Spleen (tissue), 11 donors: ENCODE measurements at regions not wholly inside any gene's neighbourhood (a gene's known extent, or its start where the extent isn't known, plus 50 kb on each side); places are given as distances from the start of the nearest gene placed in this dataset.
"Not testable (repeated sequence)": the region's sequence is repeated elsewhere in the genome, so short reads cannot be mapped to it uniquely, and the experiment has no call there.

Experiments used
- DNase-seq: peaks from one replicate; pipeline ENCODE4 v3.0.0-alpha.2; 2020
- H3K27ac ChIP-seq, 8 donors: fragments of 200-600 bp; sonication (generic) in 7 of 8; 1 replicate in 4 of 8; 2 replicates in 4 of 8; pipeline versions ENCODE4 v1.5.0 to v1.8.0; 2016 to 2021; ENCODE audit warnings: inconsistent platforms in 4 of 8, mild to moderate bottlenecking in 4 of 8, moderate library complexity in 1 of 8
- H3K27me3 ChIP-seq, 7 donors: fragments of 200-600 bp; sonication (generic) in 6 of 7; replicated peaks in 1 of 7; 1 replicate in 4 of 7; 2 replicates in 3 of 7; pipeline versions ENCODE4 v1.5.0 to v1.8.0; 2016 to 2021; ENCODE audit warnings: inconsistent platforms in 3 of 7, mild to moderate bottlenecking in 1 of 7
- H3K36me3 ChIP-seq, 6 donors: fragments of 200-600 bp; sonication (generic) in 5 of 6; 1 replicate in 4 of 6; 2 replicates in 2 of 6; pipeline versions ENCODE4 v1.5.0 to v1.8.0; 2016 to 2021; ENCODE audit warnings: inconsistent platforms in 2 of 6
- H3K4me1 ChIP-seq, 6 donors: fragments of 200-600 bp; sonication (generic) in 5 of 6; 1 replicate in 3 of 6; 2 replicates in 3 of 6; pipeline versions ENCODE4 v1.5.0 to v1.8.0; 2016 to 2021; ENCODE audit warnings: inconsistent platforms in 3 of 6
- H3K4me3 ChIP-seq, 8 donors: fragments of 200-600 bp; sonication (generic) in 7 of 8; 1 replicate in 4 of 8; 2 replicates in 4 of 8; pipeline versions ENCODE4 v1.5.0 to v1.8.0; 2016 to 2021; ENCODE audit warnings: inconsistent platforms in 4 of 8, mild to moderate bottlenecking in 4 of 8, moderate library complexity in 2 of 8
- H3K9me3 ChIP-seq, 8 donors: fragments of 200-600 bp; sonication (generic) in 7 of 8; 1 replicate in 4 of 8; 2 replicates in 4 of 8; pipeline versions ENCODE4 v1.5.0 to v1.8.0; 2016 to 2021; ENCODE audit warnings: inconsistent platforms in 4 of 8
- POLR2A ChIP-seq, 3 donors: fragments of 450-650 bp; IDR thresholded peaks; one replicate each; pipeline ENCODE4 v1.5.1; 2017; ENCODE audit warnings: antibody characterized with exemption in 3 of 3, mild to moderate bottlenecking in 1 of 3
- POLR2AphosphoS5 ChIP-seq, 3 donors: sonication (generic); formaldehyde crosslinking; IDR thresholded peaks; one replicate each; pipeline ENCODE4 v1.5.1; 2017; ENCODE audit warnings: antibody characterized with exemption in 3 of 3
- WGBS, 5 donors: extraction: QIAGEN DNeasy Blood & Tissue Kit in 3 of 5; methylation state at CpG; one replicate each; pipeline versions ENCODE4 v1.1.5 to v1.1.7; 2013 to 2018; 5-methylcytosine and 5-hydroxymethylcytosine counted together
- intact Hi-C: fragments of 100-400 bp; cut with DNase I; formaldehyde crosslinking; loops from one replicate; pipeline ENCODE4 v1.15.0; 2023; ENCODE audit warnings: low total_unique reads
- TF ChIP-seq, protein P1 (sequence below), 11 experiments: fragments of 200-600 bp in 7 of 11; fragments of 450-650 bp in 4 of 11; sonication (generic) in 4 of 11; IDR thresholded peaks in 8 of 11; conservative IDR thresholded peaks in 3 of 11; 1 replicate in 7 of 11; 2 replicates in 4 of 11; pipeline versions ENCODE4 v1.4.0 to v1.8.0; 2016 to 2021; ENCODE audit warnings: antibody characterized with exemption in 11 of 11, inconsistent platforms in 4 of 11, mild to moderate bottlenecking in 1 of 11
- donor health status: healthy with polysubstance abuse.
- donor health status: DM: no; HTN: no; CAD: no; lungs with moderate emphysema.
- donor health status: DM: no; HTN: no; CAD: no.
- donor health status: Bipolar disorder and iron deficiency.
- donor health status: healthy.
- donor health status: DM: no; HTN: no; CAD: no.
- donor health status: DM: yes; HTN: yes; CAD: no.

GRCh38 chr10:81662837-81663236 lies 212.2 kb upstream of the NRG3 start:
- 76 to 91% (median 82%) methylated on average over 2 of the region's 2 CpGs for WGBS, 5 donors
- Histone ChIP-seq H3K36me3 (no peaks in the 10 kb centered on the region), H3K27me3 (no peaks in the 10 kb centered on the region), H3K9me3 (peaks cover 0 to 15% (median 0%) of the 10 kb centered on the region in 8 donors), H3K4me1 (no peaks in the 10 kb centered on the region), H3K4me3 (no peak overlapping the region), H3K27ac (no peak overlapping the region)
- DNase-seq: no peak
- intact Hi-C loops: no loop called here
- TF ChIP-seq POLR2AphosphoS5 (IDR thresholded peaks at IDR 0.05): no peak
- TF ChIP-seq POLR2A (IDR thresholded peaks at IDR 0.05): no peak
- TF ChIP-seq, protein P1, sequence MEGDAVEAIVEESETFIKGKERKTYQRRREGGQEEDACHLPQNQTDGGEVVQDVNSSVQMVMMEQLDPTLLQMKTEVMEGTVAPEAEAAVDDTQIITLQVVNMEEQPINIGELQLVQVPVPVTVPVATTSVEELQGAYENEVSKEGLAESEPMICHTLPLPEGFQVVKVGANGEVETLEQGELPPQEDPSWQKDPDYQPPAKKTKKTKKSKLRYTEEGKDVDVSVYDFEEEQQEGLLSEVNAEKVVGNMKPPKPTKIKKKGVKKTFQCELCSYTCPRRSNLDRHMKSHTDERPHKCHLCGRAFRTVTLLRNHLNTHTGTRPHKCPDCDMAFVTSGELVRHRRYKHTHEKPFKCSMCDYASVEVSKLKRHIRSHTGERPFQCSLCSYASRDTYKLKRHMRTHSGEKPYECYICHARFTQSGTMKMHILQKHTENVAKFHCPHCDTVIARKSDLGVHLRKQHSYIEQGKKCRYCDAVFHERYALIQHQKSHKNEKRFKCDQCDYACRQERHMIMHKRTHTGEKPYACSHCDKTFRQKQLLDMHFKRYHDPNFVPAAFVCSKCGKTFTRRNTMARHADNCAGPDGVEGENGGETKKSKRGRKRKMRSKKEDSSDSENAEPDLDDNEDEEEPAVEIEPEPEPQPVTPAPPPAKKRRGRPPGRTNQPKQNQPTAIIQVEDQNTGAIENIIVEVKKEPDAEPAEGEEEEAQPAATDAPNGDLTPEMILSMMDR (IDR thresholded peaks at IDR 0.05 in 8 of 11, conservative IDR thresholded peaks at IDR 0.05 in 3 of 11): no peak

DNA sequence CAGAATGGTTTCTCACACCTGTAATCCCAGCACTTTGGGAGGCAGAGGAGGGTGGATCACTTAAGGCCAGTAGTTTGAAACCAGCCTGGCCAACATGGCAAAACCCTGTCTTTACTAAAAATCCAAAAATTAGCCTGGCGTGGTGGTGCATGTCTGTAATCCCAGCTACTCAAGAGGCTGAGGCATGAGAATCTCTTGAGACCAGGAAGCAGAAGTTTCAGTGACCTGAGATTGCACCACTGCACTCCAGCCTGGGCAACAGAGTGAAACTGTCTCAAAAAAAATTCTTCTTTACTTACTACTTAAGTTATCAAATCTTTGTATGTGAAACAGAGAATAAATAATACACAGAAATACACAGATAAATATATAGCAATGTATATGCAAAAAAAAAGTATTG lies 210.2 kb upstream of the NRG3 start:
- DNase-seq, H3K36me3 ChIP-seq, H3K4me3 ChIP-seq, H3K27ac ChIP-seq, H3K4me1 ChIP-seq, intact Hi-C loops, H3K27me3 ChIP-seq: not testable (repeated sequence)
- WGBS, 5 donors: 44 to 70% (median 59%) methylated on average over 1 of the region's 1 CpG
- H3K9me3 ChIP-seq: peaks cover 0 to 34% (median 7%) of the 10 kb centered on the region in 8 donors

GRCh38 chr10:81674941-81675340 lies 200.1 kb upstream of the NRG3 start:
- Histone ChIP-seq H3K4me1 (no peaks in the 10 kb centered on the region), H3K36me3 (no peaks in the 10 kb centered on the region), H3K4me3 (no peak overlapping the region), H3K27me3 (no peaks in the 10 kb centered on the region), H3K9me3 (peaks cover 0 to 13% (median 7%) of the 10 kb centered on the region in 8 donors), H3K27ac (no peak overlapping the region)
- TF ChIP-seq, protein P1 (IDR thresholded peaks at IDR 0.05 in 8 of 11, conservative IDR thresholded peaks at IDR 0.05 in 3 of 11): no peak
- TF ChIP-seq POLR2A (IDR thresholded peaks at IDR 0.05) (no peak), POLR2AphosphoS5 (IDR thresholded peaks at IDR 0.05) (no peak)
- WGBS, 5 donors: 67 to 86% (median 76%) methylated on average over 4 of the region's 4 CpGs
- DNase-seq: no peak
- intact Hi-C loops: no loop called here

- TF ChIP-seq, protein P1 (IDR thresholded peaks at IDR 0.05 in 8 of 11, conservative IDR thresholded peaks at IDR 0.05 in 3 of 11): no peak
- H3K27me3 ChIP-seq: no peaks in the 10 kb centered on the region
- H3K4me1 ChIP-seq: no peaks in the 10 kb centered on the region
- DNase-seq: no peak
- no peaks in the 10 kb centered on the region for H3K36me3 ChIP-seq
- peaks cover 0 to 13% (median 0%) of the 10 kb centered on the region in 8 donors for H3K9me3 ChIP-seq
- H3K4me3 ChIP-seq: no peak overlapping the region
- WGBS, 5 donors: 29 to 44% (median 40%) methylated on average over 1 of the region's 1 CpG
- no peak overlapping the region for H3K27ac ChIP-seq
- intact Hi-C loops: no loop called here
Observed at GRCh38 chr10:81679291-81679690, 195.7 kb upstream of the NRG3 start.

DNA sequence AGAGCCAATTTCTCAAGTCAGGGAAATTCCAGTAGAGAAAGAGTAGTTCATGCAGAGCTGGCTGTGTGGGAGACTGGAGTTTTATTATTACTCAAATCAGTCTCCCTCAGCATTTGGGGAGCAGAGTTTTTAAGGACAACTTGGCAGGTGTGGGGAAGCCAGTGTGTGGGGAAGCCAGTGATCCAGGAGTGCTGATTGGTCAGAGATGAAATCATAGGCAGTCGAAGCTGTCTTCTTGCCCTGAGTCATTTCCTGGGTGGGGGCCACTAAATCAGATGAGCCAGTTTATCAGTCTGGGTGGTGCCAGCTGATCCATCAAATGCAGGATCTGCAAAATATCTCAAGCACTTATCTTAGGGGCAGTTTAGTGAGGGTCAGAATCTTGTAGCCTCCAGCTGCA lies 194.6 kb upstream of the NRG3 start:
- intact Hi-C loops: no loop called here

More for the DNA sequence above, 194.6 kb upstream of the NRG3 start:
- no peak overlapping the region for H3K4me3 ChIP-seq
- DNase-seq: no peak
- H3K27ac ChIP-seq: no peak overlapping the region
- TF ChIP-seq, protein P1 (IDR thresholded peaks at IDR 0.05 in 8 of 11, conservative IDR thresholded peaks at IDR 0.05 in 3 of 11): no peak
- peaks cover 0 to 8% (median 0%) of the 10 kb centered on the region in 8 donors for H3K9me3 ChIP-seq
- H3K4me1 ChIP-seq: no peaks in the 10 kb centered on the region
- WGBS, 5 donors: 36 to 52% (median 48%) methylated on average over 1 of the region's 1 CpG
- H3K36me3 ChIP-seq: no peaks in the 10 kb centered on the region
- H3K27me3 ChIP-seq: no peaks in the 10 kb centered on the region
